ENCODE measurements at regions not wholly inside any gene's neighbourhood (a gene's known extent, or its start where the extent isn't known, plus 50 kb on each side); places are given as distances from the start of the nearest gene placed in this dataset.

DNA sequence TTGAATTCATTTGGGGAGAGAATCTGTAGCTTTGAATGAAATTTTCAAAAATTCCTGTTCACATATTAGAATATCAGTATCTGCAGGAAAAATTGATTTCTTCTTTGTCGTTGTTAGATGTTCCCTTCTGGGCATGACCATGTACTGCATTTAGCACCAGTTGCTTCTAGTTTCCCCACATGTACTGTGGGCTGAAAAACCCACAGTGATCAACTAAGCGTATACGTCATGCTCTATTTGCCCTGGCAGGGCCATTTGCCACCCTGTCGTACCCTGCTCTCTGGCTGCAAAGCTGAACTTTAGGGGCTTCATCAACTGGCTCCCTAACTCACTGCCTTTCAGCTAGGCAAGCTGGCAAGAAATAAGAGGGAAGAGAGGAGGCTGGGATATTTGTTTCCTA lies 340.7 kb upstream of the TSHZ2 start:
- no peak for DNase-seq (ENCODE audit: low read depth)
- Histone ChIP-seq H3K4me3 (ENCODE audit: low read length) (no peak overlapping the region), H3K9me3 (ENCODE audit: control insufficient read depth, low read length) (peaks cover 3% of the 10 kb centered on the region)

DNA sequence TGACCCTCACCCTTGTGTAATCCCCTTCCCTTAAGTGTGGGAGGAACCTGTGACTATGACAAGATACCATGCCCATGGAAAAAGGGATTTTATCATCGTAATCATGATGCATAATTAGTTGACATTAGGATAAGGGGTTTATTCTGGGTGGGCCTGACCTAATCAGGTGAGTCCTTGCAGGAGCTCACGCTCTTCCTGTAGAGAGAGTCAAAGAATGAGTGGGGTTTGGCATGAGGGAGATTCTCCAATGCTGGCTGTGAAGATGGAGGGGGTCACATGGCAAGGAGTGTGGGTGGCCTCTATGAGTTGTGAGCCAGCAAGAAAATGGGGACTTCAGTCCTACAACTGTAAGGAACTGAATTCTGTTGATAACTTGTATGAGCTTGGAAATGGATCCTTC lies 342.0 kb upstream of the TSHZ2 start:
- DNase-seq (ENCODE audit: low read depth), result no peak

More for the DNA sequence above, 340.7 kb upstream of the TSHZ2 start:
- no peaks in the 10 kb centered on the region for H3K4me1 ChIP-seq (ENCODE audit: control insufficient read depth, insufficient read depth, low read length)
- no peaks in the 10 kb centered on the region for H3K27me3 ChIP-seq (replicated peaks; ENCODE audit: control insufficient read depth, insufficient read depth, low read length)
- H3K36me3 ChIP-seq (ENCODE audit: control insufficient read depth, insufficient read depth, low read length, severe bottlenecking), result no peaks in the 10 kb centered on the region
- H3K9ac ChIP-seq (ENCODE audit: low read length), result no peak overlapping the region

DNA sequence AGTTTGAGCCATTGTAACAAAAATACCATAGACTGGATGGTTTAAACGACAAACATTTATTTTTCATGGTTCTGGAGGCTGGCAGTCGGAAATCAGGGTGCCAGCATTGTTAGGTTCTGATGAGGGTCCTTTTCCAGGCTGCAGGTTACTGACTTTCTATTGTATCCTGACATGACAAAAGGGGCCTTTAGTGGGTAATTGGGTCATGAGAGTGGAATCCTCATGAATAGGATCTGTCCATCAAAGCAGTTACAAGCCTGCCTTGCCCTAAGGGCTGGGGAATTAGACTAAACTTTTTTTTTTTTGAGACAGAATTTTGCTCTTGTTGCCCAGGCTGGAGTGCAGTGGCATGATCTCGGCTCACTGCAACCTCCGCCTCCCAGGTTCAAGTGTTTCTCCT lies 347.9 kb upstream of the TSHZ2 start:
- Histone ChIP-seq H3K36me3 (ENCODE audit: control insufficient read depth, insufficient read depth, low read length, severe bottlenecking) (no peaks in the 10 kb centered on the region), H3K9ac (ENCODE audit: low read length) (no peak overlapping the region), H3K27me3 (replicated peaks; ENCODE audit: control insufficient read depth, insufficient read depth, low read length) (no peaks in the 10 kb centered on the region), H3K4me1 (ENCODE audit: control insufficient read depth, insufficient read depth, low read length) (peaks cover 8% of the 10 kb centered on the region), H3K9me3 (ENCODE audit: control insufficient read depth, low read length) (no peaks in the 10 kb centered on the region), H3K4me3 (ENCODE audit: low read length) (no peak overlapping the region)
- no peak for DNase-seq (ENCODE audit: low read depth)

More for the DNA sequence above, 342.0 kb upstream of the TSHZ2 start:
- Histone ChIP-seq H3K9me3 (ENCODE audit: control insufficient read depth, low read length) (peaks cover 3% of the 10 kb centered on the region), H3K4me3 (ENCODE audit: low read length) (no peak overlapping the region), H3K4me1 (ENCODE audit: control insufficient read depth, insufficient read depth, low read length) (no peaks in the 10 kb centered on the region), H3K27me3 (replicated peaks; ENCODE audit: control insufficient read depth, insufficient read depth, low read length) (no peaks in the 10 kb centered on the region), H3K36me3 (ENCODE audit: control insufficient read depth, insufficient read depth, low read length, severe bottlenecking) (no peaks in the 10 kb centered on the region), H3K9ac (ENCODE audit: low read length) (no peak overlapping the region)

DNA sequence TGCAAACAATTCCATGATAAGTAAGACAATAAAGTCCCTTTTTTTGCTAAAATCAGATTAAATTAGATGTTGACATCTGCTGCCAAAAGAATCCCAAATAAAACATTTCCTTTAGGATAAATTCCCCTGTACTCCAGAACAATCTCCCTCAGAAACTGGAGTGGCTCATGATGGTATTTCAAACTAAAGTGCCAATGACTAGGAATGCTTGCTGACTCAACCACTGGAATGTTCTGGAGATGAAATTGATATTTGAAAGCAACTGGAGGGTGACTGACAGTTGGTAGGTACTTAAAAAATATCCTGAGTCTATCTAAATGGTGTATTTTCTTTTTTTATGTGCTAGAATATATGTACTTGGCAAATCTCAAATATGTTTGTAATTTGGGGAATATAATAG lies 350.1 kb upstream of the TSHZ2 start:
- Histone ChIP-seq H3K4me3 (ENCODE audit: low read length) (no peak overlapping the region), H3K9me3 (ENCODE audit: control insufficient read depth, low read length) (no peaks in the 10 kb centered on the region), H3K4me1 (ENCODE audit: control insufficient read depth, insufficient read depth, low read length) (peaks cover 8% of the 10 kb centered on the region), H3K36me3 (ENCODE audit: control insufficient read depth, insufficient read depth, low read length, severe bottlenecking) (no peaks in the 10 kb centered on the region), H3K27me3 (replicated peaks; ENCODE audit: control insufficient read depth, insufficient read depth, low read length) (no peaks in the 10 kb centered on the region), H3K9ac (ENCODE audit: low read length) (no peak overlapping the region)
- no peak for DNase-seq (ENCODE audit: low read depth)

DNA sequence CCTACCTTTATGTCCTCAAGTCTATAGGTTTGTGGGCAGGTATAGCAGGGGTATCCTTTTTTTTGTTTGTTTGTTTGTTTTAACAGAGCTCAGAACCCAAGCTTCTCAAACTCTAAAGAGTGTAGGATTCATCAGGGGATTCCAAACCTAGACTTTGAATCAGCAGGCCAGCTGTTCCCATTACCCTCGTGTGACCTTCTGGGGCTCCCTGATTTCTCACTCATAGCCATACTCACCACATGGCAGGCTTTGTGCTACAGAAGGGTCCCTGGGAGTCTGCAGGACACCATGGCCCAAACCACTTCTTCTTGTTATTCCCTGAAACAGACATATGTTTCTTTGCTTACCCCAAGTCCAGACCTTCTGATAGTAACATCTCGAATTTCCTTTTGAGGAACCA lies 350.8 kb upstream of the TSHZ2 start:
- no peak overlapping the region for H3K4me3 ChIP-seq (ENCODE audit: low read length)
- H3K9ac ChIP-seq (ENCODE audit: low read length), result no peak overlapping the region
- no peaks in the 10 kb centered on the region for H3K9me3 ChIP-seq (ENCODE audit: control insufficient read depth, low read length)
- H3K27me3 ChIP-seq (replicated peaks; ENCODE audit: control insufficient read depth, insufficient read depth, low read length), result no peaks in the 10 kb centered on the region
- DNase-seq (ENCODE audit: low read depth), result no peak
- peaks cover 8% of the 10 kb centered on the region for H3K4me1 ChIP-seq (ENCODE audit: control insufficient read depth, insufficient read depth, low read length)
- no peaks in the 10 kb centered on the region for H3K36me3 ChIP-seq (ENCODE audit: control insufficient read depth, insufficient read depth, low read length, severe bottlenecking)

DNA sequence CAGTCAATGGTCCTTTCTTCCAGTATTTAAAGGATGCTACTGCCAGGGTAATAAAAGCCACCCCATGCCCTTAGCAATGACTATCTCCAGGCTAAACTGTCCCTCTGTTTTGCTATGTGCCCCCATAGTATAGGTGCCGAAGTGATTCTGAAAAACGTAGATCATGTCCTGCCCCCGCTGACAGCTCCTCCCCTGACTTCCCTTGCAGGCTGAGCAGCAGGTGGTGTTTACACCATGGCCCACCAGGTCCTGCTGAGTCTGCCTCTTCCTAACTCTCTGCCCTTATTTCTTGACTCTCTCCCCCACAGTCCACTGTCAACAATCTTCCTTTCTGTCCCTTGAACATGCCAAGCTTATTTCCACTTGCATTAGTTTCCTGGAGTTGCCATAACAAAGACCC lies 352.5 kb upstream of the TSHZ2 start:
- Histone ChIP-seq H3K36me3 (ENCODE audit: control insufficient read depth, insufficient read depth, low read length, severe bottlenecking) (no peaks in the 10 kb centered on the region), H3K4me1 (ENCODE audit: control insufficient read depth, insufficient read depth, low read length) (peaks cover 8% of the 10 kb centered on the region), H3K9ac (ENCODE audit: low read length) (no peak overlapping the region), H3K4me3 (ENCODE audit: low read length) (no peak overlapping the region), H3K27me3 (replicated peaks; ENCODE audit: control insufficient read depth, insufficient read depth, low read length) (no peaks in the 10 kb centered on the region), H3K9me3 (ENCODE audit: control insufficient read depth, low read length) (no peaks in the 10 kb centered on the region)
- no peak for DNase-seq (ENCODE audit: low read depth)

DNA sequence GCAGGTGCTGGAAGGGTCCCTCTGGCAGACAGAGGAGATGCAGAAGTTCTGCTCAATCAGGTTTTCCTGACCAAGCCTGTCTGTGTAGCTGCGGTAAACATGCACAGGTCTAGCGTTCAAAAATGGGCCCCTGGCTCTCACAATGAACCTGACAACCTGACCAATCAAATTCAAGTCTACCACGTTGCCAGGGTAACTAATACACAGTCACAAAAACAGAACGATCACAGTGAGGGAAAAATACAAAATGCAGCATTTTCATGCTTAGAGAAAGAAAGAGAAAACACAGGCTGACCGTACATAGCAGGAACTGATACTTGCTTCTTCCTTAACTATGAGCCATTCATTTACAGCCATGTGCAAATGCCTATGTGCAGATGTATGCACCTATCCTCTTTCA lies 353.1 kb upstream of the TSHZ2 start:
- H3K9me3 ChIP-seq (ENCODE audit: control insufficient read depth, low read length), result no peaks in the 10 kb centered on the region
- DNase-seq (ENCODE audit: low read depth), result no peak
- no peak overlapping the region for H3K9ac ChIP-seq (ENCODE audit: low read length)
- no peaks in the 10 kb centered on the region for H3K27me3 ChIP-seq (replicated peaks; ENCODE audit: control insufficient read depth, insufficient read depth, low read length)
- H3K36me3 ChIP-seq (ENCODE audit: control insufficient read depth, insufficient read depth, low read length, severe bottlenecking), result no peaks in the 10 kb centered on the region
- H3K4me3 ChIP-seq (ENCODE audit: low read length), result no peak overlapping the region
- peaks cover 9% of the 10 kb centered on the region for H3K4me1 ChIP-seq (ENCODE audit: control insufficient read depth, insufficient read depth, low read length)

DNA sequence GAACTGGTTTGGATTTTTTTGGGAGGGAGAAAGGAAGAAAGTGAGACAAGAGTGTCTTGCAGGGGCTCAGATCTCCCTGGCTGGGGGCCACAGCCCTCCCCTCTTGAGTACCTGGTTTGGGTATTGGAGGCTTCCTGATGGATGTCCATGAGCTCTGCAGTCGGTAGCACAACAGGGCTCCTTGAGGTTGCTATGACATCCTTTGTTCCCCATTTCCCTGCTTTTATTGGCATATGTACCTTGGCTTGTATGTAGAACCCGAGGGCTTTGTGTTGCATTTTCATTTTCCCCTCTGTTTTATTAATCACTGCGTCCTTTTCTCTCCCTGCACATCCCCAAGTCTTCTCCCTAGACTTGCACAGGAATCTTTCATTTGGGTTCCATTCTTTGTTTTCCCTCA lies 355.5 kb upstream of the TSHZ2 start:
- Histone ChIP-seq H3K9ac (ENCODE audit: low read length) (no peak overlapping the region), H3K4me1 (ENCODE audit: control insufficient read depth, insufficient read depth, low read length) (peaks cover 11% of the 10 kb centered on the region), H3K36me3 (ENCODE audit: control insufficient read depth, insufficient read depth, low read length, severe bottlenecking) (no peaks in the 10 kb centered on the region), H3K9me3 (ENCODE audit: control insufficient read depth, low read length) (no peaks in the 10 kb centered on the region), H3K4me3 (ENCODE audit: low read length) (no peak overlapping the region), H3K27me3 (replicated peaks; ENCODE audit: control insufficient read depth, insufficient read depth, low read length) (no peaks in the 10 kb centered on the region)
- DNase-seq (ENCODE audit: low read depth), result no peak

DNA sequence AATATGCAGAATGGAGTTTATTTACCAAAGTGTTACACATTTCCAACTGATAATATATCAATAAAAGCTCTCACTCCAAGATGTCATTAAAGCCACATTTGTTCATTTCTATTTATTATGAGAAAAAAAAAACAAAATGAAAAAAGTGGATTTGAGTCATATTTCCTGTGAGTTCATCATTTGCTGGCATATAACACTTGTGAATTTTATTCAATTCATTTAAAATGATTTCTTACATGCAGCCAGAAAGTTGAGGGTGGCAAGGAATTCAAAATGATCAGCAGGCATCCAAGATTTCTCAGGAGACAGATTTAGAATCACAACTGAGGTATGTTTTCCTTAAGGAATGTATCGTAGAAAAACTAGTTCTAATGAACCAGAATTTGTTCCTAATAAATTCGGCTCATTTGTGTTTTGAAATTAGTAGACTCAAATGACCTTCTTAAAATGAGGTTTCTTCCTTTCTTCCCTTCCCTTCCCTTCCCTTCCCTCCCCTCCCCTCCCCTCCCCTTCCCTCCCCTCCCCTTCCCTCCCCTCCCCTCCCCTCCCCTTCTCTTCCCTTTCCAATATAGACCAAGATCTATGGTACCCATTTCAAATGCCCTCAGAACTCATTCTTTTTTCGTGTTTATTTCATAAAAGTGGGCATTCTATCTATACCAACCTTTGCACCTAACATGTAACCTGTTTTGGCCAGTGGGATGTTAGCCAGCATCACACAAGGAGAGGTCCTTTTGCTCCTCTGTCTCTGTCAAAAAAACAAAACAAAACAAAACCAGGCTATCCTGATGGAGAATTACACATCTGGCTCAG lies 357.9 kb upstream of the TSHZ2 start:
- Histone ChIP-seq H3K9ac (ENCODE audit: low read length) (no peak overlapping the region), H3K4me3 (ENCODE audit: low read length) (no peak overlapping the region), H3K4me1 (ENCODE audit: control insufficient read depth, insufficient read depth, low read length) (peaks cover 7% of the 10 kb centered on the region), H3K27me3 (replicated peaks; ENCODE audit: control insufficient read depth, insufficient read depth, low read length) (no peaks in the 10 kb centered on the region), H3K9me3 (ENCODE audit: control insufficient read depth, low read length) (no peaks in the 10 kb centered on the region), H3K36me3 (ENCODE audit: control insufficient read depth, insufficient read depth, low read length, severe bottlenecking) (no peaks in the 10 kb centered on the region)
- DNase-seq (ENCODE audit: low read depth), result no peak

DNA sequence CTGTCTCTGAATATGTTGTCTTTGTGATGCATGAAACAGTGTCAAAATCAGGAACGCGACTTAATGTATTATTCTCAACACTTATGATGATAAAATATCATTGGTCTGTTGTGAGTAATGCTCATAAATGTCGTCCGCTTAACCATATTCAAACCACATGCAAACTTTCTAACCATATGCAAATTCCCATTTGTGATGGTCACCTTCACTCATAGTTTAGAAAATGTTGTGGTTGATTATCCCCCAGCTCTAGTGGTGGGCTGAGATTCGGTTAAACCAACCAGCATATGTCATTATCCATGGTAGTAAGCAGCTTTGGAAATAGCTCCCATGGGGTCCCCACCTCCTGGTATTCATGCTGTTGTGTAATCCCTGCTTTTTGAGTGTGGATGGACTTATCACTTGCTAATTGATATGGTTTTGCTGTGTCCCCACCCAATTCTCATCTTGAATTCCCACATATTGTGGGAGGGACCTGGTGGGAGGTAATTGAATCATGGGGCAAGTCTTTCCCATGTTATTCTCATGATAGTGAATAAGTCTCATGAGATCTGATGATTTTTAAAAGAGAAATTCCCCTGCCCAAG lies 360.0 kb upstream of the TSHZ2 start:
- H3K4me3 ChIP-seq (ENCODE audit: low read length), result no peak overlapping the region

DNA sequence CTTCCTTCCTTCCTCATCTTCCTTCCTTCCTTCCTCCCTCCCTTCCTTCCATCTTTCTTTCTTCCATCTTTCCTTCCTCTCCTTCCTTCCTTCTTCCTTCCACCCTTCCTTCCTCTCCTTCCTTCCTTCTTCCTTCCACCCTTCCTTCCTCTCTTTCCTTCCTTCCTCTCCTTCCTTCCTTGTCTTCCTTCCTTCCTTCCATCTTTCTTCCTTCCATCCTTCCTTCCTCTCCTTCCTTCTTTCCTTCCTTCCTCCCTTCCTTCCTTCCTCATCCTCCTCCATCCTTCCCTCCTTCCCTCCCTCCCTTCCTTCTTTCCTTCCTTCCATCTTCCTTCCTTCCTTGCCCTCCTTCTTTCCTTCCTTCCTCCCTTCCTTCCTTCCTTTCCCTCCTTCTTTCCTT lies 361.4 kb upstream of the TSHZ2 start:
- peaks cover 7% of the 10 kb centered on the region for H3K4me1 ChIP-seq (ENCODE audit: control insufficient read depth, insufficient read depth, low read length)
- H3K27me3 ChIP-seq (replicated peaks; ENCODE audit: control insufficient read depth, insufficient read depth, low read length), result no peaks in the 10 kb centered on the region
- H3K4me3 ChIP-seq (ENCODE audit: low read length), result no peak overlapping the region
- no peak overlapping the region for H3K9ac ChIP-seq (ENCODE audit: low read length)
- no peaks in the 10 kb centered on the region for H3K9me3 ChIP-seq (ENCODE audit: control insufficient read depth, low read length)
- DNase-seq (ENCODE audit: low read depth), result no peak
- no peaks in the 10 kb centered on the region for H3K36me3 ChIP-seq (ENCODE audit: control insufficient read depth, insufficient read depth, low read length, severe bottlenecking)

More for the DNA sequence above, 360.0 kb upstream of the TSHZ2 start:
- H3K9me3 ChIP-seq (ENCODE audit: control insufficient read depth, low read length), result no peaks in the 10 kb centered on the region
- no peak overlapping the region for H3K9ac ChIP-seq (ENCODE audit: low read length)
- no peaks in the 10 kb centered on the region for H3K36me3 ChIP-seq (ENCODE audit: control insufficient read depth, insufficient read depth, low read length, severe bottlenecking)
- peaks cover 7% of the 10 kb centered on the region for H3K4me1 ChIP-seq (ENCODE audit: control insufficient read depth, insufficient read depth, low read length)
- DNase-seq (ENCODE audit: low read depth), result no peak
- H3K27me3 ChIP-seq (replicated peaks; ENCODE audit: control insufficient read depth, insufficient read depth, low read length), result no peaks in the 10 kb centered on the region
